H1 (cell line): ENCODE measurements at regions not wholly inside any gene's neighbourhood (a gene's known extent, or its start where the extent isn't known, plus 50 kb on each side); places are given as distances from the start of the nearest gene placed in this dataset.

ENCODE experiments used
- CTCF ChIA-PET: fragments of 300-600 bp; sonication (Branson Sonifier 250); formaldehyde crosslinking; loops from one replicate; lab custom pipeline; 2021; ENCODE audit not compliant: partially characterized antibody; lab: Charles Lee
- POLR2A ChIA-PET: fragments of 300-600 bp; sonication (Branson Sonifier 250); formaldehyde crosslinking; loops from one replicate; lab custom pipeline; 2021; ENCODE audit warnings: inconsistent platforms; ENCODE audit not compliant: partially characterized antibody; lab: Charles Lee
- DNase-seq, 2 experiments: peaks; one replicate each; pipeline versions ENCODE4 v3.0.0 to v3.0.0-alpha.2; 2010 to 2022; ENCODE audit warnings: low spot score in 2 of 2, low read depth in 1 of 2, mixed read lengths in 1 of 2
- FAIRE-seq: peaks from 2 replicates; lab custom pipeline; 2011; peaks lifted over from hg19 to GRCh38; lab: Jason Lieb, UNC
- H2AFZ ChIP-seq: 2 replicates; pipeline ENCODE4 v1.8.1; 2012; ENCODE audit warnings: low read length, inconsistent platforms
- H2AK5ac ChIP-seq: 2 replicates; pipeline ENCODE4 v1.6.1; 2013; ENCODE audit warnings: low read depth, low read length
- H2BK120ac ChIP-seq: replicated peaks from 2 replicates; pipeline ENCODE3; 2013; ENCODE audit warnings: low read depth, low read length, inconsistent platforms
- H2BK12ac ChIP-seq: 2 replicates; pipeline ENCODE4 v1.6.1; 2013; ENCODE audit warnings: low read depth, low read length
- H2BK15ac ChIP-seq: 2 replicates; pipeline ENCODE4 v1.6.1; 2013; ENCODE audit warnings: low read length
- H2BK20ac ChIP-seq: 2 replicates; pipeline ENCODE4 v1.6.1; 2013; ENCODE audit warnings: low read length
- H2BK5ac ChIP-seq: 2 replicates; pipeline ENCODE4 v1.6.1; 2013; ENCODE audit warnings: low read depth, low read length
- H3K14ac ChIP-seq: 2 replicates; pipeline ENCODE4 v1.6.1; 2013; ENCODE audit warnings: inconsistent platforms; ENCODE audit not compliant: insufficient read length
- H3K18ac ChIP-seq: 2 replicates; pipeline ENCODE4 v1.6.1; 2013; ENCODE audit warnings: low read length; ENCODE audit errors: extremely low read depth
- H3K23ac ChIP-seq: 2 replicates; pipeline ENCODE4 v1.6.1; 2013; ENCODE audit warnings: inconsistent platforms; ENCODE audit not compliant: insufficient read length
- H3K23me2 ChIP-seq: 2 replicates; pipeline ENCODE4 v1.6.1; 2013; ENCODE audit warnings: low read depth, low read length
- H3K27ac ChIP-seq: 2 replicates; pipeline ENCODE4 v1.6.1; 2011; ENCODE audit warnings: low read depth, low read length, inconsistent platforms
- H3K27me3 ChIP-seq, 4 experiments: replicated peaks in 1 of 4; 1 replicate in 1 of 4; 2 replicates in 3 of 4; pipeline versions ENCODE4 v1.6.1 to v1.8.1; 2011 to 2013; ENCODE audit warnings: low read length in 3 of 4, mild to moderate bottlenecking in 3 of 4, inconsistent platforms in 2 of 4, mixed read lengths in 2 of 4, moderate library complexity in 1 of 4; ENCODE audit not compliant: control insufficient read depth in 3 of 4, insufficient read depth in 3 of 4; ENCODE audit errors: extremely low read depth in 1 of 4
- H3K36me3 ChIP-seq, 4 experiments: 2 replicates each; pipeline versions ENCODE4 v1.6.1 to v1.8.1; 2011 to 2013; ENCODE audit warnings: mild to moderate bottlenecking in 4 of 4, low read length in 3 of 4, moderate library complexity in 2 of 4, control low read depth in 1 of 4, inconsistent platforms in 1 of 4; ENCODE audit not compliant: insufficient read depth in 4 of 4, control insufficient read depth in 2 of 4
- H3K4ac ChIP-seq: replicated peaks from 2 replicates; pipeline ENCODE3; 2013; ENCODE audit warnings: low read length, low read depth, mixed read lengths, inconsistent platforms; ENCODE audit not compliant: insufficient read length
- H3K4me1 ChIP-seq, 4 experiments: replicated peaks in 1 of 4; 1 replicate in 1 of 4; 2 replicates in 3 of 4; pipeline versions ENCODE4 v1.6.1 to v1.8.1; 2011 to 2013; ENCODE audit warnings: low read length in 3 of 4, inconsistent platforms in 2 of 4, mixed read lengths in 1 of 4; ENCODE audit not compliant: insufficient read depth in 4 of 4, control insufficient read depth in 3 of 4
- H3K4me2 ChIP-seq, 2 experiments: 2 replicates each; pipeline versions ENCODE4 v1.6.1 to v1.8.1; 2011 to 2013; ENCODE audit warnings: low read depth in 2 of 2, low read length in 2 of 2, control low read depth in 1 of 2, inconsistent platforms in 1 of 2, mild to moderate bottlenecking in 1 of 2; ENCODE audit not compliant: insufficient read depth in 1 of 2
- H3K4me3 ChIP-seq, 4 experiments: fragments of 200-600, 300-600 bp in 1 of 4; sonication (generic), shearing (Covaris generic), sonication (Bioruptor Twin) in 1 of 4; 2 replicates each; pipeline versions ENCODE4 v1.5.1 to v1.8.1; 2011 to 2016; ENCODE audit warnings: low read length in 4 of 4, low read depth in 3 of 4, control low read depth in 2 of 4, inconsistent platforms in 2 of 4, mild to moderate bottlenecking in 2 of 4, mixed read lengths in 1 of 4, moderate library complexity in 1 of 4; ENCODE audit not compliant: insufficient read depth in 2 of 4; ENCODE audit errors: extremely low read depth in 1 of 4
- H3K56ac ChIP-seq: replicated peaks from 2 replicates; pipeline ENCODE3; 2013; ENCODE audit warnings: low read depth, mild to moderate bottlenecking, mixed read lengths, low read length, inconsistent platforms; ENCODE audit not compliant: insufficient read length
- H3K79me1 ChIP-seq: 2 replicates; pipeline ENCODE4 v1.6.1; 2013; ENCODE audit warnings: low read depth, low read length, control low read depth
- H3K79me2 ChIP-seq, 2 experiments: 2 replicates each; pipeline versions ENCODE4 v1.6.1 to v1.8.1; 2012 to 2013; ENCODE audit warnings: low read length in 2 of 2, mild to moderate bottlenecking in 2 of 2, inconsistent platforms in 1 of 2; ENCODE audit not compliant: insufficient read depth in 2 of 2, control insufficient read depth in 1 of 2
- H3K9ac ChIP-seq, 4 experiments: replicated peaks in 1 of 4; 1 replicate in 1 of 4; 2 replicates in 3 of 4; pipeline versions ENCODE4 v1.6.1 to v1.8.1; 2011 to 2013; ENCODE audit warnings: low read depth in 3 of 4, low read length in 3 of 4, control low read depth in 2 of 4, mild to moderate bottlenecking in 2 of 4, moderate library complexity in 2 of 4, inconsistent platforms in 1 of 4; ENCODE audit errors: extremely low read depth in 1 of 4
- H3K9me3 ChIP-seq, 2 experiments: 2 replicates each; pipeline versions ENCODE4 v1.6.1 to v1.8.1; 2012 to 2013; ENCODE audit warnings: mild to moderate bottlenecking in 2 of 2, moderate library complexity in 2 of 2, control low read depth in 1 of 2, inconsistent platforms in 1 of 2, low read depth in 1 of 2, low read length in 1 of 2, mixed read lengths in 1 of 2; ENCODE audit not compliant: insufficient read depth in 2 of 2
- H4K20me1 ChIP-seq, 2 experiments: replicated peaks in 1 of 2; 2 replicates each; pipeline versions ENCODE3 to v1.8.1; 2011 to 2013; ENCODE audit warnings: inconsistent platforms in 2 of 2, low read length in 2 of 2, mild to moderate bottlenecking in 1 of 2; ENCODE audit not compliant: insufficient read depth in 2 of 2, control insufficient read depth in 1 of 2
- H4K5ac ChIP-seq: 2 replicates; pipeline ENCODE4 v1.6.1; 2013; ENCODE audit warnings: low read length, low read depth, mixed read lengths, inconsistent platforms; ENCODE audit not compliant: insufficient read length
- H4K8ac ChIP-seq: 2 replicates; pipeline ENCODE4 v1.8.0; 2013; ENCODE audit warnings: mild to moderate bottlenecking, moderate library complexity, low read length, inconsistent platforms; ENCODE audit not compliant: insufficient read depth; ENCODE audit errors: extremely low read depth
- H4K91ac ChIP-seq: replicated peaks from 2 replicates; pipeline ENCODE3; 2013; ENCODE audit warnings: low read length, mixed read lengths, inconsistent platforms; ENCODE audit not compliant: insufficient read length
- ASH2L ChIP-seq: fragments of 200-600, 300-600 bp; sonication (generic); IDR thresholded peaks from one replicate; pipeline ENCODE4 v1.7.1; 2017; ENCODE audit warnings: low read length
- CBX8 ChIP-seq: fragments of 300-800, 300-1000 bp; sonication (generic); IDR thresholded peaks from 2 replicates; pipeline ENCODE4 v1.7.1; 2016; ENCODE audit warnings: low read depth, low read length, borderline replicate concordance
- CEBPB ChIP-seq: IDR thresholded peaks from 2 replicates; pipeline ENCODE4 v1.6.1; 2012; ENCODE audit warnings: low read depth, low read length
- RAD21 ChIP-seq, 2 experiments: IDR thresholded peaks in 1 of 2; conservative IDR thresholded peaks in 1 of 2; 2 replicates each; pipeline ENCODE4 v1.6.1; 2011; ENCODE audit warnings: low read depth in 2 of 2, low read length in 2 of 2, improper control_type of control experiment in 1 of 2, inconsistent platforms in 1 of 2, mild to moderate bottlenecking in 1 of 2, moderate library complexity in 1 of 2
- SAP30 ChIP-seq: fragments of 300-600 bp; sonication (generic); IDR thresholded peaks from 2 replicates; pipeline ENCODE4 v1.7.1; 2012; ENCODE audit warnings: low read length, moderate library complexity, mild to moderate bottlenecking, inconsistent platforms; ENCODE audit not compliant: insufficient read depth, insufficient replicate concordance
- SIN3A ChIP-seq, 2 experiments: IDR thresholded peaks in 1 of 2; conservative IDR thresholded peaks in 1 of 2; 2 replicates each; pipeline ENCODE4 v1.6.1; 2011 to 2012; ENCODE audit warnings: low read length in 2 of 2, improper control_type of control experiment in 1 of 2, low read depth in 1 of 2, mild to moderate bottlenecking in 1 of 2
- SUZ12 ChIP-seq: fragments of 200-600 bp; sonication (generic); IDR thresholded peaks from 2 replicates; pipeline ENCODE4 v1.6.1; 2012; ENCODE audit warnings: mild to moderate bottlenecking, inconsistent platforms, low read length, moderate library complexity, mixed read lengths
- YY1 ChIP-seq: IDR thresholded peaks from 2 replicates; pipeline ENCODE4 v1.6.1; 2011; ENCODE audit warnings: low read depth, mild to moderate bottlenecking, low read length
- WGBS, 2 experiments: shearing (Covaris generic) in 1 of 2; methylation state at CpG; one replicate each; pipeline versions ENCODE4 v1.1.6 to v1.1.7; 2013 to 2015; ENCODE audit warnings: low lambda C conversion rate in 2 of 2, mixed read lengths in 2 of 2, inconsistent platforms in 1 of 2, low coverage in 1 of 2, missing lambda C conversion rate in 1 of 2; ENCODE audit not compliant: insufficient replicate concordance in 2 of 2, insufficient coverage in 1 of 2, insufficient read length in 1 of 2; ENCODE audit errors: extremely low coverage in 1 of 2, missing lambda C conversion rate in 1 of 2; 5-methylcytosine and 5-hydroxymethylcytosine counted together
- TF ChIP-seq, protein P1 (sequence below): IDR thresholded peaks from 2 replicates; pipeline ENCODE4 v1.6.1; 2012; ENCODE audit warnings: inconsistent platforms

- no peak overlapping the region for H4K8ac ChIP-seq
- no peak for TF ChIP-seq ASH2L
- no peak for TF ChIP-seq SAP30
- TF ChIP-seq SIN3A (conservative IDR thresholded peaks at IDR 0.05 in 1 of 2, IDR thresholded peaks at IDR 0.05 in 1 of 2; ENCODE audit: low read depth in 1 of 2, low read length in 2 of 2), result no peak
- no peak for TF ChIP-seq YY1
- no peak for TF ChIP-seq CEBPB
- TF ChIP-seq SUZ12, result no peak
- TF ChIP-seq, protein P1, sequence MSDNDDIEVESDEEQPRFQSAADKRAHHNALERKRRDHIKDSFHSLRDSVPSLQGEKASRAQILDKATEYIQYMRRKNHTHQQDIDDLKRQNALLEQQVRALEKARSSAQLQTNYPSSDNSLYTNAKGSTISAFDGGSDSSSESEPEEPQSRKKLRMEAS, result no peak
- TF ChIP-seq CBX8, result no peak
- TF ChIP-seq RAD21 (IDR thresholded peaks at IDR 0.05 in 1 of 2, conservative IDR thresholded peaks at IDR 0.05 in 1 of 2; ENCODE audit: low read depth in 2 of 2, low read length in 2 of 2), result no peak
- no peaks in the 10 kb centered on the region for H3K79me2 ChIP-seq
- FAIRE-seq, result peak; percentile 52
- no peak overlapping the region for H2BK5ac ChIP-seq
- H3K18ac ChIP-seq, result no peak overlapping the region
- H3K4me3 ChIP-seq, result no peak overlapping the region
- ChIA-PET CTCF (no interaction called here), POLR2A (interaction anchor here (0.7 kb wide), 1 partner anchor 93 kb away, joined by 3 read pairs; no protein-coding TSS in a partner anchor)
- H4K20me1 ChIP-seq, result no peaks in the 10 kb centered on the region
- no peaks in the 10 kb centered on the region for H3K9me3 ChIP-seq
- H2BK12ac ChIP-seq, result no peak overlapping the region
- no peak overlapping the region for H4K5ac ChIP-seq
- no peaks in the 10 kb centered on the region for H3K27me3 ChIP-seq
- no peak overlapping the region for H4K91ac ChIP-seq
- H3K56ac ChIP-seq, result no peak overlapping the region
- no peak overlapping the region for H3K9ac ChIP-seq
- H2BK15ac ChIP-seq, result no peak overlapping the region
- H2BK120ac ChIP-seq, result peak overlapping the region; percentile 47
- H3K4me2 ChIP-seq, result no peak overlapping the region
- H3K23ac ChIP-seq, result no peak overlapping the region
- no peak overlapping the region for H3K14ac ChIP-seq
- 85% methylated on average over 4 of the region's 4 CpGs; no CpG with 5 or more reads in 1 of the 2 experiments for WGBS, 2 experiments
- H3K23me2 ChIP-seq, result no peaks in the 10 kb centered on the region
- H3K4ac ChIP-seq, result peak overlapping the region; percentile 53
- no peaks in the 10 kb centered on the region for H3K79me1 ChIP-seq
- H2BK20ac ChIP-seq, result no peak overlapping the region
- peaks cover 0 to 4% (median 2%) of the 10 kb centered on the region in 4 experiments; a peak in 4 of 7 replicates for H3K4me1 ChIP-seq
- H3K36me3 ChIP-seq, result no peaks in the 10 kb centered on the region
- H3K27ac ChIP-seq, result no peak overlapping the region
- H2AFZ ChIP-seq, result peak overlapping the region; percentile 50; the same call in 1 of the 2 replicates
- no peak for DNase-seq
- no peak overlapping the region for H2AK5ac ChIP-seq
Observed at GRCh38 chr1:199629624-199630023, 397.9 kb upstream of the NR5A2 start.
